HG02840 (cell line): ENCODE measurements at regions not wholly inside any gene's neighbourhood (a gene's known extent, or its start where the extent isn't known, plus 50 kb on each side); places are given as distances from the start of the nearest gene placed in this dataset.

Source experiments
- ATAC-seq: cut with Tn5 transposase; IDR thresholded peaks from one replicate; pipeline ENCODE4 v1.9.1; 2021; ENCODE audit warnings: mild to moderate bottlenecking, moderate library complexity, moderate number of reproducible peaks; ENCODE audit not compliant: unreplicated experiment, low FRiP score

DNA sequence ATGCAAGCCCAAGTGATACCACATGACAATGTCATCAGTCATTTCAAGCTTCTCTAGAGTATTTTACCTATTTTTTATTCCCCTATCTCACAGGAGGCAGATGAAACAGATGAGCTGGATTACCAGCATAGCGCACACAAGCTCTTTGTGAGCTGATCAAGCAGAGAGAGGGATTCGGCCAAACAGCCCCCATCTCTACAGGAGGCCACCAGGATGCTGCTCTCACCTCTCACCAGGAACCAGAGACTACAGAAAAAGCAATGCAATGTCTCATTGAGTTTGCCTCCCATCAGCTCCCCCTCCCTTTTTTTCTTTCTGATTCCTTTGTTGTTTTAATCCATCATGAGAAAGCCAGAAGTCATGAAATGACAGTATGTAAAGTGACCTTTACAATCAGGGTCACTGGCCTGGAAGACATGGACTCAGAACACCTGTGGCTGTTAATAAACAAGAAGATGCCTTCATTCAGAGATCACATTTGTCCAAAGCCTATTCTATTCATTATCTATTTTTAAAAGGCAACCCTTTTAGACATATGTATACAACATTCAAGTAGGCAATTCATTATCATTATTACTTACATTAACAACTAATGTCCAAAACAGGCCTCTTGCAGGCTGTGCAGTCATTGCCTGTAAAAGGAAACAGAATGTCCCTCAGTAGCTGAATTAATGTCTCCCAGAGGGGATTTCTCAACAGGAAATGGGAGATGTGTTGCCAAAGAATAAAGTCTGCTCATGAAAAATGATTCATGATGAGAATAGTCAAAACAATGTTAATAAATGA is 656.6 kb downstream of the TBC1D4 start:
- no peak for ATAC-seq

GRCh38 chr13:74820809-74821208 is 661.2 kb downstream of the TBC1D4 start:
- ATAC-seq = no peak

- no peak for ATAC-seq
These were observed 662.4 kb downstream of the TBC1D4 start for GRCh38 chr13:74819549-74819948.

GRCh38 chr13:74816737-74817136 is 665.2 kb downstream of the TBC1D4 start:
- no peak for ATAC-seq

GRCh38 chr13:74796157-74796556 is 662.0 kb upstream of the KLF12 start:
- no peak for ATAC-seq

DNA sequence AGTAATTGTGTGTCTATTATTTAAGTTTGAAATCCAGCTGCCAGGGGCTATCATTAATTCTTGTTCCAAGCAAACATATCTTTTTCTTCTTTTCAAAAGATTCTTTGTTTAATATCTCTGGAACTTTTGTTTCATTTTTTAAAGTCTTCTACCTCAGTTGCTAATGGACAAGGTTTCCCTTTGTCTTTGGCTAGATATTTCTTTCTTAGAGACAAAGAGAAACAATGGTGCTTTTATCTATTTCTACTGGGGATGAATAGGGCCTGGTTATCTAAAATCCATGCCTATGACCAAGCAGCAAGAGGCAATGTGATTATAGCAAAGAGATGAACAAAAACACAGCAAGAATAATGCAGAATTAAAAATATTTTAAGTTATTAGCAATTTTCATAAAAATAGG is 661.3 kb upstream of the KLF12 start:
- ATAC-seq = no peak

GRCh38 chr13:74794582-74794981 is 660.4 kb upstream of the KLF12 start:
- no peak for ATAC-seq

GRCh38 chr13:74794147-74794546 is 659.9 kb upstream of the KLF12 start:
- ATAC-seq = no peak

DNA sequence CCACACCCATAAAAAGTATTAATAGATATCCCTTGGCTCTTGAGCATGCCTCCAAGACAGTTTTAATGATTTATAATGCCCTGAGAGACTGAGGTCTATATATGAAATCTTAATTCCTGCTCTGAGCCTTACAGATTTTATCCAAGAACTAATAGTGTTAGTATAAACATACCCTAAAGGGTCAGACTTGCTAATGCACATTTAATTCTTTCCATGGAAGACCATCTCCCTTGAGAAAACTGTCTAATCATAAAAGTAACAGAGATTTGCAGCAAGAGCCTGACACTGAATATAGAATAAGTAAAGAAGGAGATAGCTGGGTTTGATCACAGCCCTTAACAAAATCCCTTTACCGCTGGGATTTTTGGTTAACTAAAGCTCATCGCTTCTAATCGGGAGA is 650.8 kb upstream of the KLF12 start:
- ATAC-seq = no peak

- ATAC-seq = no peak
These were observed 644.7 kb upstream of the KLF12 start for GRCh38 chr13:74778946-74779345.

- ATAC-seq = no peak
These were observed 643.9 kb upstream of the KLF12 start for GRCh38 chr13:74778087-74778486.

DNA sequence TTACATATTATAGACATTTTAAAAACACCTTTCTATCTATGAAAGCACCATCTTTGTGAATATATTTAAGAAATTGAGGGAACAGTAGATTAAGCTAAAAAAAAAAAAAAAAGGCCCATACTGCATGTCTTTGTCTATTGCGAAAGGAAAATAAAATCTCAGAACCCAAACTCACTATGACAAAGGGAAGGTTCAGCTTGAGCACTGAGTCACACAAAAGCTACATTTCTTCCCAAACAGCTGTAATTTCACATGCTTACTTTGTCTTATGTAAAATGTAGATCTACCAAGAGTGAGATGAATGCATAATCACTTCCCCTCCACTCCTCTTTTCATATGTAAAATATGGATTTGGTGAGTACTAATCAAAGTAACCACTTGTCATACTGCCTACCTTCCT is 640.1 kb upstream of the KLF12 start:
- no peak for ATAC-seq

DNA sequence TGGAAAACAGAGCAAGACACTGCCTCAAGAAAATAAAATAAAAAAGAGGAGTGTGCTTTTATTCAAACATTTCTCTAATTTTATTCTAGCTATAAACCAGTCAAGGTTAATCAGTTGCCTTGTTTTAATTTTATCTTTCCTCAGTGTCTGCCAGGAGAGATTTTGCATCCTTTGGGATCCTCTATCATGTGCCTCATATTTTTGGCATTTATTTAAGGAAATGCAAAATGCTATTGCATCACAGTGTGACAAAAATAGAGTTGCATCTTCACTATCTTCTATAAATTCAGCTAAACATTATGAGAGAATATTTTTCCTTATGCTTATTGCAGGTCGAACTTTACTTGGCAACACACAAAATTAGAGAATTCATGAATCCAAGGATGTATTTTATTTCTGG is 639.0 kb upstream of the KLF12 start:
- no peak for ATAC-seq

DNA sequence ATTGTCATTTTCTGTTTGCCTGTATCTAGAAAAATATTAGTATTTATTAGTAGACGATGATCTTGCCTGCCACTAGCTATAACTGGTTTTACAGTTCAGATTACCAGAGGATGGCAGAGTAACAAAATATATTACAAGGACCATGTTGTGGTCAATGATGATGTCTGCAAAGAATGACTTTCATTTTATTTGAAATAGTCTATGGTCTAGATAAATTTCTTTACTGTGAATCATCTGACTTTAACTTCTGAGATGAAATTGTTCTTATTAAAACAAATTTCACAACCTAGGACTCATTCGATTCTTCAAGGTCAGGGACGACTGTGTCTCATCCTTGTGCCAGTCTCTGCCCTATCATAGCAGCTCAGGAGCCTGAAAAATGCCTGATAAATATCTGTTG is 637.8 kb upstream of the KLF12 start:
- no peak for ATAC-seq

DNA sequence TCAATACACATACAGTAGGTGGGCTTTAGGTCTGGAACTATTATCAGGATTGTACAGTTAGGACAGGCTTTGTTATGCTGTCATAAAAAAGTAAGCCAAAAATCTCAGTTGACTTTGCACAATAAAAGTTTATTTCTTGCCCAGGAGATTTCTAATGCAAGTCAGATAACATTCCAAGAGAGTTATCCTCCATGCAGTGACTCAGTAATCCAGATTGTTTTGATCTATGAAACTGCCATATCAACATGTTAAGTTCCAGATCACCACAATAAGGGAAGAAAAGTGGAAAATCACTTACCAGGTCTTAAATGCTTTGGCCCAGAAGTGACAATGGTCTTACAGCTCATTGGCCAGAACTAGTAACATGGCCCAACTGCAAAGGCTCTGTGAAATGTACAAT is 636.2 kb upstream of the KLF12 start:
- no peak for ATAC-seq

GRCh38 chr13:74769333-74769732 is 635.1 kb upstream of the KLF12 start:
- no peak for ATAC-seq

DNA sequence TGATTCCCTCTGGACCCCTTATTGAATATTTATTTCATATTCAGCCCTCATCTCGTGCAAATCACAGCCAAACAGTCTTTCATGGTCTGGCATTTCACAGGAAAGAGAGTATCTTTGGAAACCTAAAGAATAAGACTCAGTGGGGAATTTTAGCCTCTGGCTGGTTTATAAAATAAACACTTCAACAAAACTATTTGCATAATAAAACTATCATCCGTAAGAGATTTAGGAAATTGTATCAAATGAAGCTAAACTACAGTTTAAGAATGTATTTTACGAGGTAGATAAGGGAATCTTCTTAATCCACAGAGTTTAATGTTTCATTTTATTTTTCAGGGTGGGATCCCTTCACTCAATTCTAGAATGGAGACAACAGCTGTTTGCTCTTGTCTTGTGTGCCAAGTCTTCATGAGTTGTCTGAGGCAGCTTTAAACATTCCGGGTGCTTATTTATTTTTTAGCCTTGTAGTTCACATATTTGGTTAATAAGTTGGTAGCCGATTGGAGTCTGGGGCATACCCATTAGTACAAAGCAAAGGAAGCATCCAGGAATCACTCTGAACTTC is 634.4 kb upstream of the KLF12 start:
- ATAC-seq = no peak

GRCh38 chr13:74767050-74767449 is 632.8 kb upstream of the KLF12 start:
- no peak for ATAC-seq

GRCh38 chr13:74765955-74766354 is 631.8 kb upstream of the KLF12 start:
- no peak for ATAC-seq

DNA sequence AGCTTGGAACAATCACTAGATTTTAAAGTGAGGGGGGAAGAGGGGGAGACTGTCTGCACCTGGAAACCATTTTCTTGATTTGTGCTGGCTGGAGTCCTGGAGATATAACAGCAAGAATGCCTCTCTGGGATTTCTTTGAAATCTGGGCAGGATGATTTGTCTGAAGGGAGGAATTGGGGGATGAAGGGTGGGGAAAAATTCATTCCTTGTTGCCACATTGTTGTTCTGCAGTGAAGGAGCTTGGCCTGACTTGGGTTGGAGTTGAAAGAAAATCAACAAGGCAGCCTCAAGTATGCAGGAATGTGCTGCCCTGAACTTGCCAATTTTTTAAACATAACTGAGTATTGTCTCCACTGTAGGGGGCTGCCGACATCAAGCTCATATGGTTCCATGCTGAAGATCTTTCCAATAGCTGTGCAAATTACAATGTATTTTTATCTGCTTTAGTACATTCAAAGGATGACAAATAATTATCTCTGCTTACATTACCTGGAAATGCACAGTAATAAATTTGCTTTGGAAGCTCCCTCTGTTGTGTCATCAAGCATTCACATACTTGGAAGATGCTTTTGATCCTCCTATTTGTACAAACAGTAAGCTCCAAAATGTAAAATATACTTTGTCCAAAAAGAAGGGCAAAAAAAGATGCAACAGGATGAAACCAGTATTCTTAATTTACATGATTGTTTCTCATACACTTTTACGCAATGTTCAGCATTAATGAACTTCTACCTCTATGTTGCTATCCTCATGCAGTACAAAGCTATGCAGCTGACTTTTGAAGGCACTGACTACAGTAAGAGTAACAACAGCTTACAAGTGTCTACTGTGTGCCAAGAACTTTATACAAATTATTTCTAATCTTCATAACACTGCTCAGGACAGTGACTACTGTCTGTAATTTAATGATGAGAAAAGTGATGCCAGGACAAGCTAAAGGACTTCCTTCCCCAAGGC is 627.9 kb upstream of the KLF12 start:
- no peak for ATAC-seq

GRCh38 chr13:74758188-74758587 is 624.0 kb upstream of the KLF12 start:
- ATAC-seq = no peak
